Testis (tissue), 2 donors: ENCODE measurements at regions not wholly inside any gene's neighbourhood (a gene's known extent, or its start where the extent isn't known, plus 50 kb on each side); places are given as distances from the start of the nearest gene placed in this dataset.

ENCODE experiments used
- CTCF ChIP-seq, 3 experiments: fragments of 450-650 bp in 2 of 3; fragments of 200-600 bp in 1 of 3; sonication (generic) in 1 of 3; IDR thresholded peaks; one replicate each; pipeline ENCODE4 v1.5.1; 2016 to 2019; ENCODE audit warnings: antibody characterized with exemption in 3 of 3, mild to moderate bottlenecking in 2 of 3, moderate library complexity in 1 of 3
- POLR2A ChIP-seq: fragments of 450-650 bp; IDR thresholded peaks from one replicate; pipeline ENCODE4 v1.6.1; 2017; ENCODE audit warnings: antibody characterized with exemption, mild to moderate bottlenecking, moderate library complexity

- TF ChIP-seq CTCF (IDR thresholded peaks at IDR 0.05) = no peak
- no peak for TF ChIP-seq POLR2A
Measured at GRCh38 chr2:228938629-228939028, 332.5 kb downstream of the PID1 start.
